ENCODE measurements at regions not wholly inside any gene's neighbourhood (a gene's known extent, or its start where the extent isn't known, plus 50 kb on each side); places are given as distances from the start of the nearest gene placed in this dataset.

DNA sequence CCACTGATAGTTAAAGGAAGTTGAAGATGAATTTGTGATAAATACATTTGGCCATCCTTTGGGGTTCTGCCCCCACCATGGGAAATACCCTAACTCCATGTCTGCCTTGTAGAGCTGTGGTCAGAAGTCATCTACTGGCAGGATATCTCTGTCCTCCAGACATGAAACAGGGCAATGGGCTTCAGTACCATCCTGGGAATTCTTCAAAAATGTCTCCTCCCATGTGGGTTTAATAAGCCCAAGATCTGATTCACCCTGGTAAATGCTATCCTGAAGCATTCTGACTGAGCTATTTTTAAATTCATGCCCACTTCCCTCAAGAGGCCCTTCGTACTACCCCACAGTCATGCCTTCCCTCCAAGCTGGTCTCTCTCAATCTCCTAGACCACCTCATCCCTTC, 113.7 kb upstream of the SLC25A36 start:
- TF ChIP-seq, protein P1, sequence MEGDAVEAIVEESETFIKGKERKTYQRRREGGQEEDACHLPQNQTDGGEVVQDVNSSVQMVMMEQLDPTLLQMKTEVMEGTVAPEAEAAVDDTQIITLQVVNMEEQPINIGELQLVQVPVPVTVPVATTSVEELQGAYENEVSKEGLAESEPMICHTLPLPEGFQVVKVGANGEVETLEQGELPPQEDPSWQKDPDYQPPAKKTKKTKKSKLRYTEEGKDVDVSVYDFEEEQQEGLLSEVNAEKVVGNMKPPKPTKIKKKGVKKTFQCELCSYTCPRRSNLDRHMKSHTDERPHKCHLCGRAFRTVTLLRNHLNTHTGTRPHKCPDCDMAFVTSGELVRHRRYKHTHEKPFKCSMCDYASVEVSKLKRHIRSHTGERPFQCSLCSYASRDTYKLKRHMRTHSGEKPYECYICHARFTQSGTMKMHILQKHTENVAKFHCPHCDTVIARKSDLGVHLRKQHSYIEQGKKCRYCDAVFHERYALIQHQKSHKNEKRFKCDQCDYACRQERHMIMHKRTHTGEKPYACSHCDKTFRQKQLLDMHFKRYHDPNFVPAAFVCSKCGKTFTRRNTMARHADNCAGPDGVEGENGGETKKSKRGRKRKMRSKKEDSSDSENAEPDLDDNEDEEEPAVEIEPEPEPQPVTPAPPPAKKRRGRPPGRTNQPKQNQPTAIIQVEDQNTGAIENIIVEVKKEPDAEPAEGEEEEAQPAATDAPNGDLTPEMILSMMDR (IDR thresholded peaks at IDR 0.05) = no peak
- no peak overlapping the region for H3K4me3 ChIP-seq
- no peaks in the 10 kb centered on the region for H3K4me1 ChIP-seq
- WGBS, 2 donors = 80 to 82% methylated on average over 1 of the region's 1 CpG
- no peaks in the 10 kb centered on the region for H3K27me3 ChIP-seq
- no peak for DNase-seq
- no peak for ATAC-seq
- H3K9me3 ChIP-seq = no peaks in the 10 kb centered on the region
- no peak for FAIRE-seq
- no peaks in the 10 kb centered on the region for H3K36me3 ChIP-seq
- no peak overlapping the region for H3K27ac ChIP-seq
- intact Hi-C loops (cut with DNase I) = no loop called here

DNA sequence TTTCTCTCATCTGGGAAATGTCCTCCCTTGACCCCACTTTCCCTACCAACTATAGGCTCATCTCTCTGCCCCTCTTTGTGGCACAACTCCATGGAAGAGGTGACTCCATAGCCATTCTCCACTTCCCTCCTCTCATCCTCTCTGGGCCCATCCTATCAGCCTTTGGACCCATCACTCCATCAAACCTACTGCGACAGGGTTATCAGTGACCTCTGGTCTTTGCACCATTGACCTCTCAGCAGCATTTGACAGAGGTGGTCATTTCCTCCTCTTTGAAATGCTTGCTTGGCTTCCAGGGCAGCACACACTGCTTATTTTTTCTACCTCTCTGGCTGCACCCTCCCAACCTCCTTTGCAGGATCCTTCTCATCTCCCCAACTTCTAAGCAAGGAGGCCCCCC, 113.1 kb upstream of the SLC25A36 start:
- ATAC-seq (no peak), DNase-seq (no peak), FAIRE-seq (no peak)
- Histone ChIP-seq H3K9me3 (no peaks in the 10 kb centered on the region), H3K4me1 (no peaks in the 10 kb centered on the region), H3K27ac (no peak overlapping the region), H3K27me3 (no peaks in the 10 kb centered on the region), H3K4me3 (no peak overlapping the region), H3K36me3 (no peaks in the 10 kb centered on the region)
- TF ChIP-seq, protein P1 (IDR thresholded peaks at IDR 0.05) = no peak
- 57 to 71% methylated on average over 1 of the region's 1 CpG for WGBS, 2 donors
- intact Hi-C loops (cut with DNase I) = no loop called here

DNA sequence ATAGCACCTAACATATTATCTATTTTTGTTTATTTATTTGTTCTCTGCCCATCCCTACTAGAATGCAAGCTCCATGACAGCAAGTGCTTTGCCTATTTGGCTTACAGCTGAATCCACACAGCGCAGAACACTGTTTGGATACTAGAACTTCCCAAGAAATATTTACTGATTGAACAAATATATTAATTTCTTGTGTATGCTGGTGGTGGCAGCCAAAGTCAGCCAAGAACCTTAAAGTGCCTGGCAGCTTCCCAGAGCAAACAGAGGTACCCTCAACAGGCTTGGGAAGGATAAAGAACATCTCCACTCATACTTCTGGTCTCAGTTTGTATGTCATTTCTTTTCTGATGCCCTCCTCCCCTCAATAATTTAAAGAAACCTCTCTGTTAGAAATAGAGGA, 111.8 kb upstream of the SLC25A36 start:
- no peaks in the 10 kb centered on the region for H3K4me1 ChIP-seq
- no peak overlapping the region for H3K27ac ChIP-seq
- FAIRE-seq (no peak), DNase-seq (no peak), ATAC-seq (no peak)
- WGBS, 2 donors = 74 to 81% methylated on average over 1 of the region's 1 CpG
- H3K27me3 ChIP-seq = no peaks in the 10 kb centered on the region
- intact Hi-C loops (cut with DNase I) = no loop called here
- TF ChIP-seq, protein P1 (IDR thresholded peaks at IDR 0.05) = no peak
- no peaks in the 10 kb centered on the region for H3K9me3 ChIP-seq
- H3K4me3 ChIP-seq = no peak overlapping the region
- H3K36me3 ChIP-seq = no peaks in the 10 kb centered on the region

GRCh38 chr3:140830391-140830790, 111.2 kb upstream of the SLC25A36 start:
- FAIRE-seq (no peak), DNase-seq (no peak), ATAC-seq (no peak)
- intact Hi-C loops (cut with DNase I) = no loop called here
- 35 to 85% methylated on average over 1 of the region's 1 CpG for WGBS, 2 donors
- H3K36me3 ChIP-seq = no peaks in the 10 kb centered on the region
- H3K27ac ChIP-seq = no peak overlapping the region
- no peaks in the 10 kb centered on the region for H3K4me1 ChIP-seq
- H3K9me3 ChIP-seq = no peaks in the 10 kb centered on the region
- H3K27me3 ChIP-seq = no peaks in the 10 kb centered on the region
- TF ChIP-seq, protein P1 (IDR thresholded peaks at IDR 0.05) = no peak
- H3K4me3 ChIP-seq = no peak overlapping the region

GRCh38 chr3:140832883-140833282, 108.8 kb upstream of the SLC25A36 start:
- Histone ChIP-seq H3K9me3 (no peaks in the 10 kb centered on the region), H3K4me1 (no peaks in the 10 kb centered on the region), H3K36me3 (no peaks in the 10 kb centered on the region), H3K4me3 (no peak overlapping the region), H3K27me3 (no peaks in the 10 kb centered on the region), H3K27ac (no peak overlapping the region)
- ATAC-seq (no peak), DNase-seq (no peak), FAIRE-seq (no peak)
- 84 to 90% methylated on average over 3 of the region's 3 CpGs for WGBS, 2 donors
- intact Hi-C loops (cut with DNase I) = no loop called here
- TF ChIP-seq, protein P1 (IDR thresholded peaks at IDR 0.05) = no peak
